GM23338 (cell line): ENCODE measurements at regions not wholly inside any gene's neighbourhood (a gene's known extent, or its start where the extent isn't known, plus 50 kb on each side); places are given as distances from the start of the nearest gene placed in this dataset.

Experiments
- ATAC-seq: fragments of 200-7000 bp; cut with Tn5 transposase; 3 replicates; pipeline ENCODE4 v1.9.1; 2020
- DNase-seq: peaks from one replicate; pipeline ENCODE4 v3.0.0-alpha.2; 2015; ENCODE audit warnings: low spot score
- H2AFZ ChIP-seq: fragments of 200-600 bp; sonication (generic); 2 replicates; pipeline ENCODE4 v1.8.0; 2016; ENCODE audit warnings: antibody characterized with exemption, mild to moderate bottlenecking, moderate library complexity
- H3F3A ChIP-seq: fragments of 200-600 bp; sonication (generic); replicated peaks from 2 replicates; pipeline ENCODE4 v1.8.0; 2017; ENCODE audit warnings: antibody characterized with exemption, mixed run types, low read depth
- H3K27ac ChIP-seq: fragments of 200-600 bp; sonication (generic); 2 replicates; pipeline ENCODE4 v1.6.1; 2016; ENCODE audit warnings: low read depth
- H3K27me3 ChIP-seq: fragments of 200-600 bp; sonication (generic); 2 replicates; pipeline ENCODE4 v1.8.0; 2016; ENCODE audit warnings: mild to moderate bottlenecking, mixed run types, moderate library complexity; ENCODE audit not compliant: insufficient read depth
- H3K36me3 ChIP-seq: fragments of 200-600 bp; sonication (generic); 2 replicates; pipeline ENCODE4 v1.8.0; 2016; ENCODE audit warnings: mild to moderate bottlenecking; ENCODE audit not compliant: insufficient read depth
- H3K4me1 ChIP-seq: fragments of 200-600 bp; sonication (generic); 2 replicates; pipeline ENCODE4 v1.8.0; 2016; ENCODE audit warnings: mild to moderate bottlenecking, moderate library complexity; ENCODE audit not compliant: insufficient read depth
- H3K4me2 ChIP-seq: fragments of 200-600 bp; sonication (generic); 2 replicates; pipeline ENCODE4 v1.7.1; 2017; ENCODE audit warnings: mixed run types
- H3K4me3 ChIP-seq: fragments of 200-600 bp; sonication (generic); 2 replicates; pipeline ENCODE4 v1.6.1; 2016; ENCODE audit warnings: mixed run types
- H3K79me2 ChIP-seq: fragments of 200-600 bp; sonication (generic); replicated peaks from 2 replicates; pipeline ENCODE4 v1.8.0; 2017; ENCODE audit warnings: mild to moderate bottlenecking; ENCODE audit not compliant: insufficient read depth
- H3K9me2 ChIP-seq: fragments of 200-600 bp; sonication (generic); 2 replicates; pipeline ENCODE4 v1.8.0; 2017; ENCODE audit not compliant: insufficient read depth
- H4K20me1 ChIP-seq: fragments of 200-600 bp; sonication (generic); replicated peaks from 2 replicates; pipeline ENCODE4 v1.8.0; 2017; ENCODE audit warnings: mild to moderate bottlenecking; ENCODE audit not compliant: insufficient read depth
- H3K27ac Mint-ChIP-seq: 2 replicates; pipeline ENCODE4 v1.8.0; 2020; ENCODE audit warnings: inconsistent platforms, mild to moderate bottlenecking, moderate library complexity, mixed read lengths
- H3K27me3 Mint-ChIP-seq: 3 replicates; pipeline ENCODE4 v1.8.0; 2022; ENCODE audit warnings: low read depth, mild to moderate bottlenecking, moderate library complexity, mixed read lengths, inconsistent platforms; ENCODE audit not compliant: insufficient read depth, poor library complexity
- H3K36me3 Mint-ChIP-seq: 3 replicates; pipeline ENCODE4 v1.8.0; 2021; ENCODE audit warnings: low read depth, mild to moderate bottlenecking, inconsistent platforms, moderate library complexity, mixed read lengths
- H3K4me1 Mint-ChIP-seq: 3 replicates; pipeline ENCODE4 v1.8.0; 2020; ENCODE audit warnings: mild to moderate bottlenecking, inconsistent platforms, mixed read lengths
- H3K4me3 Mint-ChIP-seq: 3 replicates; pipeline ENCODE4 v1.8.0; 2021; ENCODE audit warnings: moderate library complexity, mild to moderate bottlenecking, inconsistent platforms, mixed read lengths
- H3K9me3 Mint-ChIP-seq: 3 replicates; pipeline ENCODE4 v1.8.0; 2020; ENCODE audit warnings: moderate library complexity, mild to moderate bottlenecking, inconsistent platforms, mixed read lengths
- CREB1 ChIP-seq: fragments of 250-450 bp; sonication (Bioruptor Pico); IDR thresholded peaks from 2 replicates; pipeline ENCODE4 v1.5.0; 2020; ENCODE audit warnings: low read depth, mild to moderate bottlenecking, moderate library complexity
- CTCF ChIP-seq, 2 experiments: fragments of 200-600 bp in 1 of 2; sonication (generic) in 1 of 2; conservative IDR thresholded peaks; 2 replicates each; pipeline versions ENCODE4 v1.5.1 to v1.6.1; 2016 to 2017; ENCODE audit warnings: antibody characterized with exemption in 2 of 2, low read depth in 2 of 2, mild to moderate bottlenecking in 2 of 2, moderate library complexity in 1 of 2
- ETS1 ChIP-seq: IDR thresholded peaks from 2 replicates; pipeline ENCODE4 v1.6.1; 2016; ENCODE audit warnings: antibody characterized with exemption
- EZH2 ChIP-seq: fragments of 200-600 bp; sonication (generic); IDR thresholded peaks from one replicate; pipeline ENCODE4 v1.8.0; 2017; ENCODE audit warnings: antibody characterized with exemption, mild to moderate bottlenecking, low read depth; ENCODE audit not compliant: unreplicated experiment
- EZH2phosphoT487 ChIP-seq: fragments of 200-600 bp; sonication (generic); IDR thresholded peaks from one replicate; pipeline ENCODE4 v1.8.1; 2018; ENCODE audit warnings: antibody characterized with exemption; ENCODE audit not compliant: unreplicated experiment
- NANOG ChIP-seq: IDR thresholded peaks from 2 replicates; pipeline ENCODE4 v1.6.1; 2016; ENCODE audit warnings: antibody characterized with exemption, borderline replicate concordance
- POLR2AphosphoS5 ChIP-seq: IDR thresholded peaks from 2 replicates; pipeline ENCODE4 v1.6.1; 2016; ENCODE audit warnings: antibody characterized with exemption, low read depth
- ZNF114 ChIP-seq: fragments of 250-450 bp; sonication (Bioruptor Pico); IDR thresholded peaks from 2 replicates; pipeline ENCODE4 v1.5.0; 2020; ENCODE audit warnings: mild to moderate bottlenecking, moderate library complexity
- ZNF462 ChIP-seq: fragments of 250-450 bp; sonication (Bioruptor Pico); IDR thresholded peaks from 2 replicates; pipeline ENCODE4 v1.5.0; 2020; ENCODE audit warnings: mild to moderate bottlenecking, moderate library complexity

- TF ChIP-seq EZH2phosphoT487 (no peak), EZH2 (no peak), ZNF114 (CRISPR knock-in tag) (no peak), ETS1 (no peak), NANOG (no peak), POLR2AphosphoS5 (no peak), ZNF462 (CRISPR knock-in tag) (no peak), CTCF (conservative IDR thresholded peaks at IDR 0.05; ENCODE audit: low read depth in 2 of 2) (no peak), CREB1 (no peak)
- Histone ChIP-seq H3K27me3 (no peaks in the 10 kb centered on the region), H3K4me2 (0 out of 2 replicates have a peak overlapping the region, but pooled peaks have one; percentile 41), H3K9me2 (no peaks in the 10 kb centered on the region), H4K20me1 (no peaks in the 10 kb centered on the region), H3K79me2 (no peaks in the 10 kb centered on the region), H3K36me3 (no peaks in the 10 kb centered on the region), H3K27ac (0 out of 2 replicates have a peak overlapping the region, but pooled peaks have one; percentile 28), H2AFZ (no peak overlapping the region), H3K4me3 (no peak overlapping the region), H3F3A (no peaks in the 10 kb centered on the region), H3K4me1 (peaks cover 24% of the 10 kb centered on the region)
- H3K4me1 Mint-ChIP-seq = peaks cover 46% of the 10 kb centered on the region
- H3K36me3 Mint-ChIP-seq = peaks cover 3% of the 10 kb centered on the region; the same call in 2 of the 3 replicates
- no peaks in the 10 kb centered on the region for H3K27me3 Mint-ChIP-seq
- no peaks in the 10 kb centered on the region for H3K9me3 Mint-ChIP-seq
- no peak for DNase-seq
- no peak overlapping the region for H3K27ac Mint-ChIP-seq
- H3K4me3 Mint-ChIP-seq = no peak overlapping the region
- peak; percentile 30; the same call in 2 of the 3 replicates for ATAC-seq
Measured at GRCh38 chr13:73938372-73939070, 195.7 kb downstream of the KLF12 start.
